NCI-H345 treated with DMSO at 0.1 percent for 48 hours (cell line): ENCODE measurements at regions not wholly inside any gene's neighbourhood (a gene's known extent, or its start where the extent isn't known, plus 50 kb on each side); places are given as distances from the start of the nearest gene placed in this dataset.
"Not testable (repeated sequence)": the region's sequence is repeated elsewhere in the genome, so short reads cannot be mapped to it uniquely, and the experiment has no call there.

Source experiments
- DNase-seq: peaks from one replicate; lab custom pipeline; 2025; ENCODE audit not compliant: unreplicated experiment; lab: John Stamatoyannopoulos, UW

DNA sequence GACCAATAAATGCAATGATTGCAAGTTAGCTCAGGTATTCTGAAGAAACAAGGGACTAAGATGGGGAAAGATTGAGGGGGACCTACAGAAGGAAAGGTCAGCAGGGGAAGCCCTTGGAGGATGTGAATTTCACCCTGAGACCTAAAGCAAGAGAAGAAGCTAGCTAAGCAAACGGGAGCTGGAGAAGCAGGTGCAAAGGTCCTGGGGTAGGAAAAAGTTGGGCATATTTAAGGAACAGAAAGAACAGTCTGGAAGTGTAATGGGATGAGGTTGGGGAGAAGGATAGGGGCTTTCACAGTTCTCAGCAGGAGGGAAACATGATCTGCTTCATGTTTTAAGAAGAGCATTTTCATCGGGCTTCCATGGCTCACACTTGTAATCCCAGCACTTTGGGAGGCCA is 89.7 kb upstream of the SLC45A1 start:
- DNase-seq, result no peak

DNA sequence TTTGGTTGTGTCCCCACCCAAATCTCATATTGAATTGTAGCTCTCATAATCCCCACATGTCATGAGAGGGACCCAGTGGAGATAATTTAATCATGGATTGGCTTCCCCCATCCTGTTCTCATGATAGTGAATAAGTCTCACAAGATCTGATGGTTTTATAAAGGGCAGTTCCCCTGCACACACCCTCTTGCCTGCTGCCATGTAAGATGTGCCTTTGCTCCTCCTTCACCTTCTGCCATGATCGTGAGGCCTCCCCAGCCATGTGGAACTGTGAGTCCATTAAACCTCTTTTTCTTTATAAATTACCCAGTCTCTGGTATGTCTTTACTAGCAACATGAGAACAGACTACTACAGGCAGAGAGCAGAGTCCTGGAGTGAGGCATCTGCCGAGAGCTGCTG is 90.2 kb upstream of the SLC45A1 start:
- DNase-seq, result not testable (repeated sequence)

DNA sequence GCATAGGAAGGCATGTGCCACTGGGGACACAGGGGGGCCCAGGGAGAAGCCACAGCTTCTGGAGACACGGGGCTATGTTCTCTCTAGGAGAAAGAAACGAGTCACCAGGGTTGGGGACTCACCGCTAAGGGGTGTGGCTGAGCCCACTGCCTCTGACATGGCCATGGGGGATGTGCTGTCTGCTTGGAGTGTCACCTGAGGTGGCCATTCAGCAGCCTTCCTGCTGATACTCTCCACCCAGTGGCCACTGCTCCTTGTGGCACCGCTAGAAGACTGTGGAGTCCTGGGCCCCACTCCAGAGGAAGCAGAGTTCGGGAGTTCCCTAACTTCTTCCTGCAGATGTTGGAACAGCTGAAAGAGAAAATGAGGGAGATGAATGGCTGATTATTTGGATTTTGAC is 91.2 kb upstream of the SLC45A1 start:
- DNase-seq, result no peak

DNA sequence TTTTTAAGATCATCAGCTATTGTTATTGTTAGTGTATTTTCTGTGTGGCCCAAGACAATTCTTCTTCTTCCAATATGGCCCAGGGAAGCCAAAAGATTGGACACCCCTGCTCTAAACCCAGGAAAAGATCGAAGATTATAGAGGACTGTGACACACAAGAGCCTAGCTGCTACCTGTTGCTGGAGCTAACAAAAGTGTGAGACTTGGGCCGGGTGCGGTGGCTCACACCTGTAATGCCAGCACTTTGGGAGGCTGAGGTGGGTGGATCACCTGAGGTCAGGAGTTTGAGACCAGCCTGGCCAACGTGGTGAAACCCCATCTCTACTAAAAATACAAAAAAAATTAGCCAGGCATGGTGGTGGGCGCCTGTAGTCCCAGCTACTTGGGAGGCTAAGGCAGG is 91.9 kb upstream of the SLC45A1 start:
- not testable (repeated sequence) for DNase-seq

- DNase-seq, result no peak
Measured at GRCh38 chr1:8223526-8223925, 94.4 kb upstream of the SLC45A1 start.

- DNase-seq, result no peak
Measured at GRCh38 chr1:8222789-8223188, 95.1 kb upstream of the SLC45A1 start.

GRCh38 chr1:8219530-8219929 is 98.4 kb upstream of the SLC45A1 start:
- no peak for DNase-seq

DNA sequence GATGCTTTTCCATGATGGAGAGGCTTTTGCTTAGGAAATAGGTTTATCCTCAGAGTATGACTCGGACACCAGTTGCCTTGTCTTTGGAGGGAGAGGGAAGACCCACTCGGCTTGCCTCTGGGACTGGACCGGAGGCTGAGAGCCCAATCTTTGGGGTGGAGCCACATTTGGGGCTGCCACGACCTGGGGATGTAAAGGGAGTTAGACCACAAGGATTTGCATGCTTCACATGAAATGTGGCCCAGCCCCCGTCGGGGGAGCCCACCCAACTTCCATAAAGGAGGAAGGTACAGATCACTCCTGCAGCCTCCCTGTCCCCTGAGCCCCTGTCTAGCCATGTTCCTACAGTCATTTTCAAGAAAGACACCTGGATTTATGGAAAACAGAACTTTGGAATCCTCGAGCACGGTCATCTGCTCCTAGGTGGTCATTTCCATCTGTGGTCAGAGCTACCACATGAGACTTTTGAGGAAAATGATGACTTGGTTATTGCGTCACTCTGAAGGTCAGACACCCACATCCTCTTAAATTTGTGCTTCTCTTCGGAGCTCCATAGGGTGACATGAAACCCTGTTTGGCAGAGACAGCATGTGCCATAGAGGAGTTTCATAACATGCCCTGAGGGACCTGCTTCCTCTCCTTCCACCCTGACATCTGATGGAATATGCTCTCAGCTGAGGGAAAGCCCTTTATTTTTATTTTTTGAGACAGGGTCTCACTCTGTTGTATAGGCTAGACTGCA is 99.4 kb upstream of the SLC45A1 start:
- DNase-seq, result no peak

GRCh38 chr1:8217809-8218208 is 100.1 kb upstream of the SLC45A1 start:
- DNase-seq, result no peak

DNA sequence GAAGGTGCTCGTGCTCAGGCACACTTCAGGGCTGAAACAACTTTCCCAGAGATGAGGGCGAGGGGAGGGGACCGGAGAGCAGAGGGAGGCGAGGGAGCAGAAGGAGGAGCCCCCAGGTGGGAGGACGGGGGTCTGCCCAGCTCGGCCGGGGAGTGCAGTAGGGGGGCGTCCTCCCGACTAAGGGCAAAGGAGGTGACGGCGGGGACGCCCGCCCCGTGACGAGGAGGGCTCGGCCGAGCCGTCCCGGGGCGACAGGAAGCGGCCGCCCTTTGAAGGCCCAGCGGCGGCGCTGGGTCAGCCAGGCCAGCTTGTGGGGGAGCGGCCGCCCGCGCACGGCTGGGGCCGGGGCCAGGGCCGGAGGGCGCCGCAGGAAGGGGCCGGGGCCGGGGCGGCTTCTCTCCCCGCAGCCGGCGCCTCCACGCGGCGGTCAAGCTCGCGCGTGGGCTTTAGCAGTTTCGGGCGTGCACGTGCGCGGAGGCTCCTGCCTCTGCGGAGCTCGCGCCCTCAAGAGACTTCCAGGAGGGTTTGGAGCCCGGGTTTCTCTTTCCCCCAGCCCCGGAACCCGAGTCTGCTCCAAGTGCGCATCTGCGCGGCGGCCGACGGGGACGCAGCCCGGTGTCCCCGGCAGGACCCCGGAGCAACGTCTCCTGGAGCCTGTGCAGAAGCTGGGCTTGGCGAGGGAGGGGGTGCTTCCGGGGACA is 100.8 kb upstream of the SLC45A1 start:
- DNase-seq, result no peak

GRCh38 chr1:8216005-8216404 is 101.9 kb upstream of the SLC45A1 start:
- DNase-seq, result no peak

- DNase-seq, result no peak
Measured at GRCh38 chr1:8214501-8215173, 103.3 kb upstream of the SLC45A1 start.

DNA sequence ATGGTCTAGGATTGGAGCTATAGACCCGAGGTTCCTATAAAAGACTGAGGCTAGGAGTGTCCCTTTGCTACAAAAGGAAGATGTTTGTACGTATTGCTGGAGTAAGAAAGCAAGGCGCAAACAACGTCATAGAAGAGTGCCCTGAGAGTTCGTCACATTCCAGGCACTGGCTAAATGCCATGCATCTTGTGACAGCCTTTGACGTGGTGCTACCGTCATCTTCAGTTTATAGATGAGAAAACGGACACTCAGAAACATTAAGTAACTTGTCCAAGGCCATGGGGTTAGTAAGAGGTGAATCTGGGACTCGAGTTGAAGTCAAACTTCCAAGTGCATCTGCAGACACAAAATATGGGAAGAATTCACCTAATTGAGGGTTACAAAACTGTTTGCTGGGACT is 104.2 kb upstream of the SLC45A1 start:
- DNase-seq, result no peak

DNA sequence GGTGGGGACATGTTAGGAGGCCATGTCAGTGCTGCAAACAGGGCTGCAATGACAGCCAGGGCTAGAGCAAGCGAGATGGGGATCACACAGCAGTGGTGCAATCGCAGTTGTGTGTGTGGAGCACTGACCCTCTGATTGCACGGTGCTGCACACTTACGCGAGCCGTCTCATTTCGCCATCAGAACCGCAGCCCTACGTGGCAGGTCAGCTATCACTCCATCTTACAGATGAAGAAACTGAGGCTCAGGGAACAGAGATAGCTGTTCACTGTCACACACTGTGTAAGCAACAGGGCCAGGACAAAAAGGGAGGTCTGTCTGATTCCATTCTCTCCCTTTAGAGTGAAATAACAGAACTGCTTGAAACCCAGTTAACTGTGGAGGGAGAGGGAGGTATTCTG is 104.8 kb upstream of the SLC45A1 start:
- no peak for DNase-seq

DNA sequence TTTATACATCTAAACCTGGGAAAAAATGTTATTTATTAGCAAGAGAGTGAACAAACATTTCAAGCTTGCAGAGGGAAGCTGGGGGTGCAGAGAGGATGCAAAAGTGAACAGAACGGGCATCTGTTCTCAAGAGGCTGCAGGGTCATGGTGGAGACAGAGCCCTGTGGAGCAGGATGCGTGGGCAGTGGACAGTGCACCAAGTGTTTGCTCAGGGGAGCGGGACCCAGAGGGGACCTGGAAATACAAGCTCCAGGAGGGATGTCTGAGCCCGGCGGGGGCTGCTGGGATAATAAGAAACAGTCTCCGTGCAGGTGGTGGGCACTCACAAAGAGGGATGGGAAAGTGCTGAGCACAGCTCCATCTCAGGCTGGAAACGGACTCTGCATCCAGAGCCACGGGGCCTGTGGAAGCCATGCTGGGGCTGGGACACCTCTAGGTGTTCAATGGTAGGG is 105.3 kb upstream of the SLC45A1 start:
- no peak for DNase-seq

GRCh38 chr1:8211883-8212579 is 105.9 kb upstream of the SLC45A1 start:
- DNase-seq, result no peak

DNA sequence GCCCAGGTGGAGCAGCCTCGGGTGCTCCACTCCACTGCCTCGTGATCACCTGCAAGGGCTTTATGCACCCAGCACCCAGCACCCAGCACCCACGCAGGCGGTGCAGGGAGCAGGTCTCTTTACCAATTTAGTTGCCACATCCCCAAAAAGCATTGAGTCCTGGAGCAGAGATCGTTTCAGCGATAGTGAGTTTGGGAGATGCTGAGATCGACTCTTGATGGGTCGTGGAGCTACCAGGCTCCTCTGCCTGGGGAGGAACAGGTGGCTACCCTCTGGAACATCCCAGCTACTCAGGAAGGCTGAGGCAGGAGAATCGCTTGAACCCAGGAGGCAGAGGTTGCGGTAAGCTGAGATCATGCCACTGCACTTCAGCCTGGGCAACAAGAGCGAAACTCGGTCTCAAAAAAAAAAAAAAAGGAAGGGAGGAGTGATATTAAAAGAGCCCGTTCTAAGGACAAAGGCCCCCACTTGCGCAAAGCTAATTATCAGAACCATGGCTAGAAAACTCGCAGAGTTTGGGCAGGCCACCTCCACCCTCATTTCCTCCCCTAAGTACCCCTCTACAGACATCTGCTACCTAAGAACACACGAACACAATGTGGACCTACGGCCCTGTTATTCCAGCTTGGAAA is 106.5 kb upstream of the SLC45A1 start:
- DNase-seq, result no peak

GRCh38 chr1:8207202-8207601 is 110.7 kb upstream of the SLC45A1 start:
- DNase-seq, result no peak

DNA sequence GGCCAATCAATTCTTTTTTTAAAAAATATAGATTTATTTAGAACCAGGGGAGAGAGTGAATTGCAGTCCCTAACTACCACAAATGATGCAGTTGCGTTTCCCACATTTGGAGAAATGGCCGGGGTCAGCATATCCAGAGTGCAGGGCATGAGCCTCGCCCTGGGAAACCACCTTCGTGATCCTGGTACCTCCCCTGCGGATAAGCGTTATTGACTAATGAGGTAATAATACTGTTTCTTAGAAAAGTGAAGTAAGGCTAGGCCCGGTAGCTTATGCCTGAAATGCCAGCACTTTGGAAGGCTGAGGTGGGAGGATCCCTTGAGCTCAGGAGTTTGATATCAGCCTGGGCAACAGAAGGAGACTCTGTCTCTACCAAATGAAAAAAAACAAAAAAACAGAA is 111.5 kb upstream of the SLC45A1 start:
- no peak for DNase-seq

GRCh38 chr1:8205771-8206170 is 112.1 kb upstream of the SLC45A1 start:
- DNase-seq, result no peak

DNA sequence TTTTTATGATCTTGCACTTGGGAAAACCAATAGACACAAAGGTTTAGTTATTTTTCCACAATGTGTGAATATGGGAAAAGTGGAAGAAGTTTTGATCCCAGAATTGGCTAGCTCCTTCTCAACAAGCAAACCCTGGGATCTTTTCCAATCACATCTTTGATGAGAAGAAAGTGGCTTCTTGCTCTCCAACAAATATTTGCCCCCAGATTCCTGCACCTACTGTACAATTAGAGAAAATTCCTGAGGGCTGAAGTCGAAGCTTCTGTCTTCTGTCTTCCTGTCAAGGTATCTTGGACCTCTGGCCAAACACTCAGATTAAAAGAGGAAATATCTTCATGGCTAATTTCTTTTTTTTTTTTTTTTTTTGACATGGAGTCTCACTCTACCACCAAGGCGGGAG is 113.1 kb upstream of the SLC45A1 start:
- no peak for DNase-seq
